ENCODE measurements at regions not wholly inside any gene's neighbourhood (a gene's known extent, or its start where the extent isn't known, plus 50 kb on each side); places are given as distances from the start of the nearest gene placed in this dataset.
"Not testable (repeated sequence)": the region's sequence is repeated elsewhere in the genome, so short reads cannot be mapped to it uniquely, and the experiment has no call there.

DNA sequence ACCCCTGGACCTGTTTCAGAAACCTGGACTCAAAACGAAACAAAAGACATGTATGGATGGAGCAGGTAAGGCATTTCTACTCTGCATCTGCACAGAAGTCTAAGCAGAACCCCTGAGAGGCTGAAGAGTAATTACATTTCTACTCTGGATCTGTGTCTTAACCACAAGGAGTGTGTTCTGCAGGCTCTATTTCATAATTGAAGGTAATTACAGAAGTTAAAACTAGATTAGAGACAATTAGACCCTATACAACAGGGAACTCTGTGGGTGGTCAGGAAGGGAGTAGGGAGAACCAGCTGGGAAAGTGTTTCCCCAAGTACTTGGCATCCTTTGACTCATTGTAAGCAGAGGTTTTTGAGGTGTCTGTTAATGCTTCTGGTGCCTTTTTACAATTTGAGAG lies 69.8 kb downstream of the IGSF1 start:
- no peak for DNase-seq

DNA sequence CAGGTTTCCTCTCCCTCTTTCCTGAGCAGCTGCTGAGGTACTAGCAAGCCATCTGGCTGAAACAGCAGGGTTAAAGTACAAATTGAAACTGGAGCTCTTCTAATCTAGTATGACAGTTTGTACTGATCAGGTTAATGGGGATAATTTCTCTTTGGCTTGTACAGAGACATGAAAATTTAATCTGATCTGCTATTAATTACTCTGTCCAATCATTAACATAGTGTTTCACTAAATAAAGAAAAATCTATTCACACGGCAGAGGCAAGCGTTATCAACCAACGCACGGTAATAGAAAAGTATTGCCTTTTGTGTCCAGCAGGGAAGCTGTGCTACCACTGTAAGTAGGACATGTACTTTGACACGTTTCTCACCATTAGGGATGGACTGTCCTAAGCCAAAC lies 71.1 kb downstream of the IGSF1 start:
- DNase-seq, result no peak

DNA sequence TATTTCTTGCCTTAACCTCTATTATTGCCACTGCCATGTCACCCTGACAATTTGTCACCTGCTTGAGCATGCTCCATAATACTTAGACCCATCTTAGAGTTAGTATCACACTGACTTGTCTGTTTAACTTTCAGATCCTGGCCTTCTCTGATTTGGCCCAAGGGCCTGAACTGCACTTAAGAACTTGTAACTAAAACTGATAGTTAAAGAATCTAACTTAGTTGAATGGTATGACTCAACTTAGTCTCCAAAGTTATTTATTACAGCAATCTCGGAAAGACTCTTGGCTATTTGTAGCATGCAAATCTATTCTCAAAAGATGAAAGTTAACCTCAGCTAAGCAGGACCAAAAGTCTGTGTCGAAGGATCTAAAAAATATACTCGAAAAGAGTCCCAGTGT lies 72.3 kb downstream of the IGSF1 start:
- no peak for DNase-seq

DNA sequence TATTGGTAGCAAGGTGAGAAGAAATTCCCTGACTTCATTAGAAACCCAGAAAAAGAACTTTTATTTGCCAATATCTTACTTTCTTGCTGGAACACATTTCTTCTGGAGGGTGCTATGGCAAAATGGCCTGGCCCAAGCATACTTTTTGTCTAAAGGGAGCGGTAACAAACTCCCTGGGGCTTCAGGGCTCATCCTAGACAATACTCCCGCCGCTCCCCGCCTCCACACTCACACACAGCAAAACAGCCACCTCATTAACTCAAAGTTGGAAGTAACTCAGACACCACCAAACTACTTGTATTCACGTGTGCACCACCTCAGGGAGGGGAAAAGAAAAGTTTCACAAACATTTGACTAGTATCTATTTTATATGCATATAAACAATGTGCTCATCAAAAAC lies 75.7 kb downstream of the IGSF1 start:
- no peak for DNase-seq

DNA sequence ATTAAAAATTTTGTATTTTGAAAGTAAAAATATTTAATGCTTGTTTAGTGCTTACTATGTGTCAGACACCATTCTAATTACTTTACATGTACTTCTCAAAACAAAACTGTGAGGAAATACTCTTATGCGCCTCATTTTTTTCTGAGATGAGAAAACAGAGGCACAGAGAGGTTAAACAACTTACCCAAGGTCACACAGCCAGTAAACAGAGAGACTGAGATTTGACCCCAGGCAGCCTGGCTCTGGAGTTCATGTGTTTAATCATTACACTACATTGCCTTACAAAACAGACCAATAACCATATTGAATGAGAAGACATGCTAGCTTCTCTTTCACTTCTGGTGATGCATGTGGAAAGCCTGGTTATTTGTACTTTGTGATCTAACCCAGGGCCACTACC lies 86.3 kb downstream of the IGSF1 start:
- DNase-seq, result no peak

DNA sequence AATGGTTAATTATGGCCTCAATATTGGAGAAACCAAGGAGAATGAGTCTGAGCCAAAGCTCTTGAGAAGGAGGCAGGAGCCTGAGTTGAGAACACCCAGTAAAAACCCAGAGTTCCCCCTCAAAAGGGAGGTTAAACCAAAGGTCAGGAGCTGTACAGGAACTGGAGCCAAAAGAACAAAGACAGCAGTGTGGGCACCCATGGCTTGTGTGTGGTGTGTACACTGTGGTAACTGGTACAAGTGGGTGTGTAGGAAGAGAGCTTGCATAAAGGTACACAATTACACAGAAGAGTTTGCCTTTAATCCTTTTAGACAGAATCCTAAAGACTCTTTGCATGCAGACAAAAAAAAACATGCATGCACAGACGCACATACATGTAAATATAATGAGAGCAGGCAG lies 87.1 kb downstream of the IGSF1 start:
- no peak for DNase-seq

DNA sequence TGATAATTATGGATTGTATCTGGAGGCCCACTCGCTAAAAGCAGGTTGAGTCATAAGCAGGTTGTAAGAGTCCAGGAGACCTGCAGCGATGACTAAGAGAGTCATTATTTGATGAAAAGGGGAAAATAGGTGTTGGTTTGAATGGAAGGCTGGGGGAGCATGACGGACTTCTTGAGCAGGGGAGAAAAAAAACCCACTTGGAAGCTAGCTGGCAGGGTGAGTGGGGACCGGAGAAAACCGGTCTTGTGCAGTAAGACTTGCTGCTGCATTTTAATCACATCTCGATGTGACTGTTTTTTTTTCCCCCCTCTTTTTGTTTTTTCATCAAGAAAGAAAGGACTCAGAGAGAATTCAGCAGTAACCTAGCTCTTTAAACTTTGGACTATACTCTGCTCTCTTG lies 90.0 kb downstream of the IGSF1 start:
- peak; percentile 1 for DNase-seq

DNA sequence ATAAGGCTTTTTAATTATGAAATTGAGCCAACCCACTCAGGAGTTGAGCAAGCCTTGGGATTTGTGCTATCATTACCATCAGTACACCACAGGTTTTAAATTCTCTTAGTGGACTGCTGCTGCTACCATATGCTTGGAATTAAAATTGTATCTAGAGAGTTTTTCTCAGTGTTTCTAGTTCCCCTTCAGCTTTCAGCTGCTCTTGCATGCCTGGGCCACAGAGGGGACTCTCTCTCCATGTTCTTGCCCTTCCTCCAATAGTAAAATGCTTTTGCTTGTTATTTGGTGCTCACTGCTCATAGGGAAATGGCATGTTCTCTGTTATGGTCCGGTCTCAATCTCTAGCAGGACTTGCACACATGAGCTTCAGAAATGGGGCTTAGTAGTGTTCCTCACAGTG lies 101.9 kb downstream of the IGSF1 start:
- no peak for DNase-seq

DNA sequence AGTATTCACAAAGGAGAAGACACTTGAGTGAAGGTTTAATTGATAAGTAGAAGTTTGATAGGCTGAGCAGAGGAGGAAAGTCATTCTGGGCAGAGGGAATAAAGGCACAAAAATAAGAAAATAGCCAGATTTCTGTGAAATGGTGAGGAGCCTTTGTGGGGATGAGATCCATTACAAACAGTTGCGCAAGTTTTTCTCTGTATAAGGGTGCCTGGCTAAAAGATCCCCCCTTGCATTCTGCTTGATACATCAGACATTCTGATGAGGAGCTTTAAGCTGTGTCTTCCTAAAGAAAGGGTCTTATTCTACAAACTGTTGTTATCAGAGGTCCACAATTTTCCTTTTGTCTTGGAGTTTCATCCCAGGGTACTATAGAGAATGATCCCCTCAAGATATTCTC lies 112.0 kb downstream of the ARHGAP36 start:
- no peak for DNase-seq

DNA sequence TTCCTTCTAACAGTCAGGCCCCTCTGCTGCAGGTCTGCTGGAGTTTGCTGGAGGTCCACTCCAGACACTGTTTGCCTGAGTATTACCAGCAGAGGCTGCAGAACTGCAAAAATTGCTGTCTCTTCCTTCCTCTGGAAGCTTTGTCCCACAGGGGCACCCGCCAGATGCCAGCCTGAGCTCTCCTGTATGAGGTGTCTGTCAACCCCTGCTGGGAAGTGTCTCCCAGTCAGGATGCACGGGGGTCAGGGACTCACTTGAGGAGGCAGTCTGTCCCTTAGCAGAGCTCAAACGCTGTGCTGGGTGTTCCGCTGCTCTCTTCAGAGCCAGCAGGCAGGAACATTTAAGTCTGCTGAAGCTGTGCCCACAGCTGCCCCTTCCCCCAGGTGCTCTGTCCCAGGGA lies 105.5 kb downstream of the ARHGAP36 start:
- DNase-seq, result not testable (repeated sequence)

DNA sequence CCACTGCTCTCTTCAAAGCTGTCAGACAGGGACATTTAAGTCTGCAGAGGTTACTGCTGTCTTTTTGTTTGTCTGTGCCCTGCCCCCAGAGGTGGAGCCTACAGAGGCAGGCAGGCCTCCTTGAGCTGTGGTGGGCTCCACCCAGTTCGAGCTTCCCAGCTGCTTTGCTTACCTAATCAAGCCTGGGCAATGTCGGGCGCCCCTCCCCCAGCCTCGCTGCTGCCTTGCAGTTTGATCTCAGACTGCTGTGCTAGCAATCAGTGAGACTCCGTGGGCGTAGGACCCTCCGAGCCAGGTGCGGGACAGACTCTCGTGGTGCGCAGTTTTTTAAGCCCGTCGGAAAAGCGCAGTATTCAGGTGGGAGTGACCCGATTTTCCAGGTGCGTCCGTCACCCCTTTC lies 99.5 kb downstream of the ARHGAP36 start:
- DNase-seq, result not testable (repeated sequence)

DNA sequence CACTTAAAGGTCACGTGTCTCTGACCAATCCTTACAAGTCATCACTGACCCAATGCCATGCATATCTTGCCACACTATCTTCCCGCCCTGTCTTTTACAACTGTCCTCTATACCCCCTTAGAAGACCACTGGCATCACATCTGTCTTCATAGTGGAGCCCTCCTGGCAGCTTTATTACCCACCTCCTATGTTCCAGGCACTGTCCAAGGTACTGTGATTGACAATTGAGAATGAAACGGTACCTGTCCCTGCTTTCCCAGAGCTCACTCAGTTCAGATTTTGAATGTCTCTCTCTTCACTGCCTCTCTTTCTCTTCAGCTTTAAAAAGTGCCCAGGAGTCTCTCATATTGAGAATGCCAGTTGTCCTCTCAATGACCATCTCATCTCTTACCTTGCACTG lies 88.6 kb downstream of the ARHGAP36 start:
- no peak for DNase-seq
